ENCODE measurements at regions not wholly inside any gene's neighbourhood (a gene's known extent, or its start where the extent isn't known, plus 50 kb on each side); places are given as distances from the start of the nearest gene placed in this dataset.
"Not testable (repeated sequence)": the region's sequence is repeated elsewhere in the genome, so short reads cannot be mapped to it uniquely, and the experiment has no call there.

- no peak for DNase-seq (ENCODE audit: extremely low read depth, low read depth, low spot score)
Measured at GRCh38 chr3:61442696-61443095, 118.7 kb upstream of the PTPRG start.

- DNase-seq (ENCODE audit: extremely low read depth, low read depth, low spot score): no peak
Measured at GRCh38 chr3:61443886-61444285, 117.5 kb upstream of the PTPRG start.

GRCh38 chr3:61444782-61445181 is 116.6 kb upstream of the PTPRG start:
- DNase-seq (ENCODE audit: extremely low read depth, low read depth, low spot score): no peak

- no peak for DNase-seq (ENCODE audit: extremely low read depth, low read depth, low spot score)
Measured at GRCh38 chr3:61445924-61446323, 115.4 kb upstream of the PTPRG start.

- no peak for DNase-seq (ENCODE audit: extremely low read depth, low read depth, low spot score)
Measured at GRCh38 chr3:61446341-61446740, 115.0 kb upstream of the PTPRG start.

- DNase-seq (ENCODE audit: extremely low read depth, low read depth, low spot score): no peak
Measured at GRCh38 chr3:61448378-61448777, 113.0 kb upstream of the PTPRG start.

GRCh38 chr3:61449327-61450040 is 111.9 kb upstream of the PTPRG start:
- no peak for DNase-seq (ENCODE audit: extremely low read depth, low read depth, low spot score)

- DNase-seq (ENCODE audit: extremely low read depth, low read depth, low spot score): no peak
Measured at GRCh38 chr3:61450866-61451265, 110.5 kb upstream of the PTPRG start.

GRCh38 chr3:61451841-61452240 is 109.5 kb upstream of the PTPRG start:
- no peak for DNase-seq (ENCODE audit: extremely low read depth, low read depth, low spot score)

- no peak for DNase-seq (ENCODE audit: extremely low read depth, low read depth, low spot score)
Measured at GRCh38 chr3:61452535-61453090, 108.8 kb upstream of the PTPRG start.

GRCh38 chr3:61454006-61454585 is 107.3 kb upstream of the PTPRG start:
- DNase-seq (ENCODE audit: extremely low read depth, low read depth, low spot score): no peak

GRCh38 chr3:61454801-61455200 is 106.6 kb upstream of the PTPRG start:
- no peak for DNase-seq (ENCODE audit: extremely low read depth, low read depth, low spot score)

GRCh38 chr3:61460636-61461035 is 100.7 kb upstream of the PTPRG start:
- DNase-seq (ENCODE audit: extremely low read depth, low read depth, low spot score): no peak

GRCh38 chr3:61463191-61463590 is 98.2 kb upstream of the PTPRG start:
- DNase-seq (ENCODE audit: extremely low read depth, low read depth, low spot score): no peak

- no peak for DNase-seq (ENCODE audit: extremely low read depth, low read depth, low spot score)
Measured at GRCh38 chr3:61464518-61465140, 96.7 kb upstream of the PTPRG start.

- DNase-seq (ENCODE audit: extremely low read depth, low read depth, low spot score): no peak
Measured at GRCh38 chr3:61466357-61466756, 95.0 kb upstream of the PTPRG start.

- no peak for DNase-seq (ENCODE audit: extremely low read depth, low read depth, low spot score)
Measured at GRCh38 chr3:61483997-61484396, 77.4 kb upstream of the PTPRG start.

- DNase-seq (ENCODE audit: extremely low read depth, low read depth, low spot score): no peak
Measured at GRCh38 chr3:61493339-61493738, 68.0 kb upstream of the PTPRG start.

GRCh38 chr3:61494309-61494708 is 67.1 kb upstream of the PTPRG start:
- DNase-seq (ENCODE audit: extremely low read depth, low read depth, low spot score): not testable (repeated sequence)

- no peak for DNase-seq (ENCODE audit: extremely low read depth, low read depth, low spot score)
Measured at GRCh38 chr3:61497463-61497862, 63.9 kb upstream of the PTPRG start.

GRCh38 chr3:61505197-61505596 is 56.2 kb upstream of the PTPRG start:
- DNase-seq (ENCODE audit: extremely low read depth, low read depth, low spot score): no peak

- DNase-seq (ENCODE audit: extremely low read depth, low read depth, low spot score): no peak
Measured at GRCh38 chr3:61507946-61508345, 53.4 kb upstream of the PTPRG start.

Measured in glomerular endothelial cell (primary cell).